ENCODE measurements at regions not wholly inside any gene's neighbourhood (a gene's known extent, or its start where the extent isn't known, plus 50 kb on each side); places are given as distances from the start of the nearest gene placed in this dataset.

- no peak for ATAC-seq
- peaks cover 17% of the 10 kb centered on the region for H3K27me3 ChIP-seq
- no peak overlapping the region for H3K4me3 ChIP-seq
- no peak overlapping the region for H3K27ac ChIP-seq
- TF ChIP-seq CTCF (IDR thresholded peaks at IDR 0.05) (no peak), POLR2AphosphoS5 (IDR thresholded peaks at IDR 0.05) (no peak), POLR2A (IDR thresholded peaks at IDR 0.05) (no peak)
- no peaks in the 10 kb centered on the region for H3K4me1 ChIP-seq
- no peaks in the 10 kb centered on the region for H3K36me3 ChIP-seq
- 66 to 67% methylated on average over 3 to 4 of the region's 4 CpGs for WGBS, 2 donors (ENCODE audit: low coverage in 1 of 2)
- H3K9me3 ChIP-seq: no peaks in the 10 kb centered on the region
Measured at GRCh38 chr11:116600930-116601329, 171.9 kb downstream of the BUD13 start.

- Histone ChIP-seq H3K36me3 (no peaks in the 10 kb centered on the region), H3K9me3 (no peaks in the 10 kb centered on the region), H3K27ac (no peak overlapping the region), H3K4me1 (no peaks in the 10 kb centered on the region), H3K4me3 (no peak overlapping the region), H3K27me3 (peaks cover 14% of the 10 kb centered on the region)
- no peak for ATAC-seq
- WGBS, 2 donors (ENCODE audit: low coverage in 1 of 2): 71% methylated on average over 1 of the region's 3 CpGs; no CpG with 5 or more reads in 1 of the 2 donors
- TF ChIP-seq POLR2A (IDR thresholded peaks at IDR 0.05) (no peak), EP300 (IDR thresholded peaks at IDR 0.05) (no peak), CTCF (IDR thresholded peaks at IDR 0.05) (no peak), POLR2AphosphoS5 (IDR thresholded peaks at IDR 0.05) (no peak)
Measured at GRCh38 chr11:116598556-116598955, 174.2 kb downstream of the BUD13 start.

- no peaks in the 10 kb centered on the region for H3K9me3 ChIP-seq
- no peak overlapping the region for H3K27ac ChIP-seq
- peaks cover 18% of the 10 kb centered on the region for H3K27me3 ChIP-seq
- no peaks in the 10 kb centered on the region for H3K36me3 ChIP-seq
- H3K4me3 ChIP-seq: no peak overlapping the region
- 79 to 100% methylated on average over 4 of the region's 6 CpGs for WGBS, 2 donors (ENCODE audit: low coverage in 1 of 2)
- no peaks in the 10 kb centered on the region for H3K4me1 ChIP-seq
- TF ChIP-seq CTCF (IDR thresholded peaks at IDR 0.05) (no peak), EP300 (IDR thresholded peaks at IDR 0.05) (no peak), POLR2AphosphoS5 (IDR thresholded peaks at IDR 0.05) (no peak), POLR2A (IDR thresholded peaks at IDR 0.05) (no peak)
- no peak for ATAC-seq
Measured at GRCh38 chr11:116598036-116598435, 174.8 kb downstream of the BUD13 start.

GRCh38 chr11:116596346-116597260, 176.2 kb downstream of the BUD13 start:
- no peaks in the 10 kb centered on the region for H3K4me1 ChIP-seq
- no peaks in the 10 kb centered on the region for H3K9me3 ChIP-seq
- no peaks in the 10 kb centered on the region for H3K36me3 ChIP-seq
- peaks cover 26% of the 10 kb centered on the region for H3K27me3 ChIP-seq
- TF ChIP-seq POLR2AphosphoS5 (IDR thresholded peaks at IDR 0.05) (no peak), POLR2A (IDR thresholded peaks at IDR 0.05) (no peak), EP300 (IDR thresholded peaks at IDR 0.05) (no peak), CTCF (IDR thresholded peaks at IDR 0.05) (no peak)
- no peak overlapping the region for H3K27ac ChIP-seq
- H3K4me3 ChIP-seq: no peak overlapping the region
- WGBS, 2 donors (ENCODE audit: low coverage in 1 of 2): 65 to 66% methylated on average over 3 to 8 of the region's 12 CpGs
- ATAC-seq: no peak

GRCh38 chr11:116595305-116595880, 177.4 kb downstream of the BUD13 start:
- Histone ChIP-seq H3K27ac (no peak overlapping the region), H3K27me3 (peaks cover 35% of the 10 kb centered on the region), H3K9me3 (no peaks in the 10 kb centered on the region), H3K4me3 (no peak overlapping the region), H3K36me3 (no peaks in the 10 kb centered on the region), H3K4me1 (no peaks in the 10 kb centered on the region)
- WGBS, 2 donors (ENCODE audit: low coverage in 1 of 2): 0 to 70% methylated on average over 1 to 8 of the region's 13 CpGs
- TF ChIP-seq POLR2A (IDR thresholded peaks at IDR 0.05) (no peak), POLR2AphosphoS5 (IDR thresholded peaks at IDR 0.05) (no peak), EP300 (IDR thresholded peaks at IDR 0.05) (no peak), CTCF (IDR thresholded peaks at IDR 0.05) (no peak)
- ATAC-seq: no peak

All from gastroesophageal sphincter (tissue), 4 donors.